Mammary epithelial cell (primary cell): ENCODE measurements at regions not wholly inside any gene's neighbourhood (a gene's known extent, or its start where the extent isn't known, plus 50 kb on each side); places are given as distances from the start of the nearest gene placed in this dataset.

Experiments used
- EZH2 ChIP-seq: IDR thresholded peaks from 2 replicates; pipeline ENCODE4 v1.6.1; 2012; ENCODE audit warnings: low read length, inconsistent platforms, borderline replicate concordance
- TF ChIP-seq, protein P1 (sequence below), 2 donors: IDR thresholded peaks in 1 of 2; conservative IDR thresholded peaks in 1 of 2; 2 replicates each; pipeline ENCODE4 v1.5.1; 2011 to 2012; ENCODE audit warnings: inconsistent platforms in 2 of 2, low read length in 2 of 2, mild to moderate bottlenecking in 2 of 2, control low read depth in 1 of 2, low read depth in 1 of 2; ENCODE audit not compliant: insufficient read depth in 1 of 2; ENCODE audit errors: extremely low read depth in 1 of 2

DNA sequence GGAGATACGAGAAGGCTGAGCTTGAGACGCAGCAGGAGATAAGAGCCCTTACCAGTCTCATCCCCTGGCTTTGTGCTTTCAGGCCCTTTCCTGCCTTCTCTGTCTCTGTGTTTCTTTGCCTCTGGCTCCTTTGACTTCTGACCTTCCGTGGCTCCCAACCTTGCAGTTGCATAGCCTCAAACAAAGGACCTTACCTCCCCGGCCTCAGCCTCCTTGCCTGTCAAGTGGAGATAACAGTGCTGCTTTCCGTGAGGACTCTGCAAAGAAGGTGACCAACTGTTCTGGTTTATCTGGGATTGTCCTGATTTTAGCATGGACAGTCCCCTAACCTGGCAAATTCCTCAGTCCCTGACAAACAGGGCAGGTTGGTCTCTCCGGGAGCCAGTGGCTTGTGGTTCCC lies 287.8 kb upstream of the MVB12B start:
- TF ChIP-seq, protein P1, sequence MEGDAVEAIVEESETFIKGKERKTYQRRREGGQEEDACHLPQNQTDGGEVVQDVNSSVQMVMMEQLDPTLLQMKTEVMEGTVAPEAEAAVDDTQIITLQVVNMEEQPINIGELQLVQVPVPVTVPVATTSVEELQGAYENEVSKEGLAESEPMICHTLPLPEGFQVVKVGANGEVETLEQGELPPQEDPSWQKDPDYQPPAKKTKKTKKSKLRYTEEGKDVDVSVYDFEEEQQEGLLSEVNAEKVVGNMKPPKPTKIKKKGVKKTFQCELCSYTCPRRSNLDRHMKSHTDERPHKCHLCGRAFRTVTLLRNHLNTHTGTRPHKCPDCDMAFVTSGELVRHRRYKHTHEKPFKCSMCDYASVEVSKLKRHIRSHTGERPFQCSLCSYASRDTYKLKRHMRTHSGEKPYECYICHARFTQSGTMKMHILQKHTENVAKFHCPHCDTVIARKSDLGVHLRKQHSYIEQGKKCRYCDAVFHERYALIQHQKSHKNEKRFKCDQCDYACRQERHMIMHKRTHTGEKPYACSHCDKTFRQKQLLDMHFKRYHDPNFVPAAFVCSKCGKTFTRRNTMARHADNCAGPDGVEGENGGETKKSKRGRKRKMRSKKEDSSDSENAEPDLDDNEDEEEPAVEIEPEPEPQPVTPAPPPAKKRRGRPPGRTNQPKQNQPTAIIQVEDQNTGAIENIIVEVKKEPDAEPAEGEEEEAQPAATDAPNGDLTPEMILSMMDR (conservative IDR thresholded peaks at IDR 0.05 in 1 of 2, IDR thresholded peaks at IDR 0.05 in 1 of 2; ENCODE audit: extremely low read depth in 1 of 2, insufficient read depth in 1 of 2, low read depth in 1 of 2, low read length in 2 of 2): no peak
- no peak for TF ChIP-seq EZH2
